Naive thymus-derived CD8-positive, alpha-beta T cell (primary cell): ENCODE measurements at regions not wholly inside any gene's neighbourhood (a gene's known extent, or its start where the extent isn't known, plus 50 kb on each side); places are given as distances from the start of the nearest gene placed in this dataset.
"Not testable (repeated sequence)": the region's sequence is repeated elsewhere in the genome, so short reads cannot be mapped to it uniquely, and the experiment has no call there.

ENCODE experiments used
- ATAC-seq, 2 donors: fragments of 150-1000 bp; cut with Tn5 transposase in 1 of 2; sonication (Bioruptor Pico), chemical (Tn5 transposase) in 1 of 2; 1 replicate in 1 of 2; 2 replicates in 1 of 2; pipeline ENCODE4 v1.10.0; 2021; ENCODE audit warnings: mild to moderate bottlenecking in 2 of 2, moderate library complexity in 2 of 2
- POLR2A ChIA-PET: fragments of 350-600 bp; sonication (Branson Sonifier 250); formaldehyde crosslinking; loops from one replicate; lab custom pipeline; 2021; ENCODE audit warnings: antibody characterized with exemption; lab: Charles Lee
- DNase-seq, 10 donors: peaks; one replicate each; pipeline versions ENCODE4 v3.0.0 to v3.0.0-alpha.2; 2020 to 2022
- H3K27ac Mint-ChIP-seq, 10 donors: one replicate each; pipeline ENCODE4 v1.8.0; 2020 to 2022; ENCODE audit warnings: mild to moderate bottlenecking in 10 of 10, mixed read lengths in 10 of 10, moderate library complexity in 4 of 10, inconsistent platforms in 1 of 10
- H3K27me3 Mint-ChIP-seq, 5 donors: one replicate each; pipeline ENCODE4 v1.8.0; 2021 to 2022; ENCODE audit warnings: mixed read lengths in 5 of 5
- H3K36me3 Mint-ChIP-seq, 3 donors: one replicate each; pipeline ENCODE4 v1.8.0; 2020 to 2022; ENCODE audit warnings: mixed read lengths in 3 of 3, mild to moderate bottlenecking in 2 of 3, inconsistent platforms in 1 of 3
- H3K4me1 Mint-ChIP-seq, 4 donors: one replicate each; pipeline ENCODE4 v1.8.0; 2021 to 2022; ENCODE audit warnings: mixed read lengths in 4 of 4
- H3K4me3 Mint-ChIP-seq, 10 donors: one replicate each; pipeline ENCODE4 v1.8.0; 2020 to 2022; ENCODE audit warnings: mild to moderate bottlenecking in 10 of 10, mixed read lengths in 10 of 10, moderate library complexity in 6 of 10, inconsistent platforms in 1 of 10
- H3K9me3 Mint-ChIP-seq, 9 donors: one replicate each; pipeline ENCODE4 v1.8.0; 2020 to 2022; ENCODE audit warnings: mixed read lengths in 9 of 9, mild to moderate bottlenecking in 3 of 9, inconsistent platforms in 1 of 9, moderate library complexity in 1 of 9

- H3K4me3 Mint-ChIP-seq, H3K27me3 Mint-ChIP-seq, ATAC-seq, H3K36me3 Mint-ChIP-seq, DNase-seq, H3K9me3 Mint-ChIP-seq, H3K27ac Mint-ChIP-seq, H3K4me1 Mint-ChIP-seq, POLR2A ChIA-PET: not testable (repeated sequence)
Measured at GRCh38 chr16:32039919-32040318, 166.3 kb downstream of the ZNF267 start.

GRCh38 chr16:32066016-32066651 is 187.0 kb upstream of the TP53TG3D start:
- H3K4me3 Mint-ChIP-seq, H3K9me3 Mint-ChIP-seq, H3K4me1 Mint-ChIP-seq, H3K36me3 Mint-ChIP-seq, H3K27ac Mint-ChIP-seq, H3K27me3 Mint-ChIP-seq, POLR2A ChIA-PET: not testable (repeated sequence)
- peak; percentile 3 to 71 (median 18) for DNase-seq
- peak; percentile 48 to 52 for ATAC-seq

GRCh38 chr16:32071586-32071985 is 181.5 kb upstream of the TP53TG3D start:
- H3K4me3 Mint-ChIP-seq, H3K27me3 Mint-ChIP-seq, DNase-seq, POLR2A ChIA-PET, H3K9me3 Mint-ChIP-seq, H3K4me1 Mint-ChIP-seq, H3K27ac Mint-ChIP-seq, H3K36me3 Mint-ChIP-seq: not testable (repeated sequence)
- ATAC-seq = peak in 1 of 2 donors; percentile 22

- H3K27ac Mint-ChIP-seq, H3K36me3 Mint-ChIP-seq, DNase-seq, H3K27me3 Mint-ChIP-seq, H3K9me3 Mint-ChIP-seq, H3K4me1 Mint-ChIP-seq, H3K4me3 Mint-ChIP-seq, ATAC-seq, POLR2A ChIA-PET: not testable (repeated sequence)
Measured at GRCh38 chr16:32083891-32084290, 169.2 kb upstream of the TP53TG3D start.

GRCh38 chr16:32084656-32085401 is 168.3 kb upstream of the TP53TG3D start:
- H3K4me1 Mint-ChIP-seq, H3K9me3 Mint-ChIP-seq, H3K27me3 Mint-ChIP-seq, POLR2A ChIA-PET, H3K36me3 Mint-ChIP-seq: not testable (repeated sequence)
- peak overlapping the region in 8 of 10 donors; percentile 26 to 83 (median 58) for H3K4me3 Mint-ChIP-seq
- peak overlapping the region in 1 of 10 donors; percentile 31 for H3K27ac Mint-ChIP-seq
- DNase-seq (peak in 8 of 10 donors; percentile 1 to 52 (median 12)), ATAC-seq (peak in 1 of 2 donors; percentile 18)

GRCh38 chr16:32085438-32086141 is 167.5 kb upstream of the TP53TG3D start:
- DNase-seq = peak in 8 of 10 donors; percentile 0 to 33 (median 19)
- POLR2A ChIA-PET, H3K36me3 Mint-ChIP-seq, H3K9me3 Mint-ChIP-seq, H3K27me3 Mint-ChIP-seq, H3K4me1 Mint-ChIP-seq: not testable (repeated sequence)
- Mint-ChIP-seq H3K27ac (peak overlapping the region in 1 of 10 donors; percentile 21), H3K4me3 (peak overlapping the region; percentile 33 to 83 (median 64))
- ATAC-seq = peak in 1 of 2 donors; percentile 22

GRCh38 chr16:32115562-32115961 is 137.5 kb upstream of the TP53TG3D start:
- POLR2A ChIA-PET = not testable (repeated sequence)

GRCh38 chr16:32116080-32116479 is 137.0 kb upstream of the TP53TG3D start:
- H3K27ac Mint-ChIP-seq = peak overlapping the region in 1 of 10 donors; percentile 49
- H3K4me1 Mint-ChIP-seq = peaks cover 0 to 1% (median 0%) of the 10 kb centered on the region in 4 donors
- H3K27me3 Mint-ChIP-seq = peaks cover 0 to 6% (median 4%) of the 10 kb centered on the region in 5 donors
- peaks cover 0 to 2% (median 0%) of the 10 kb centered on the region in 9 donors for H3K9me3 Mint-ChIP-seq
- ATAC-seq = no peak
- peak overlapping the region; percentile 44 to 91 (median 64) for H3K4me3 Mint-ChIP-seq
- POLR2A ChIA-PET = no interaction called here
- no peaks in the 10 kb centered on the region for H3K36me3 Mint-ChIP-seq
- DNase-seq = peak in 5 of 10 donors; percentile 5 to 16 (median 11)

More at GRCh38 chr16:32115562-32115961, 137.5 kb upstream of the TP53TG3D start:
- not testable (repeated sequence) for H3K27me3 Mint-ChIP-seq, H3K27ac Mint-ChIP-seq, H3K36me3 Mint-ChIP-seq, ATAC-seq, H3K9me3 Mint-ChIP-seq, H3K4me1 Mint-ChIP-seq
- peak overlapping the region in 7 of 10 donors; percentile 40 to 72 (median 63) for H3K4me3 Mint-ChIP-seq
- DNase-seq = peak in 2 of 10 donors; percentile 2 to 4

- H3K9me3 Mint-ChIP-seq, ATAC-seq, H3K4me1 Mint-ChIP-seq, POLR2A ChIA-PET, H3K36me3 Mint-ChIP-seq, H3K27ac Mint-ChIP-seq, H3K27me3 Mint-ChIP-seq: not testable (repeated sequence)
- H3K4me3 Mint-ChIP-seq = peak overlapping the region in 5 of 10 donors; percentile 72 to 91 (median 80)
- peak in 2 of 10 donors; percentile 1 to 3 for DNase-seq
Measured at GRCh38 chr16:32116533-32116932, 136.6 kb upstream of the TP53TG3D start.

- POLR2A ChIA-PET = not testable (repeated sequence)
Measured at GRCh38 chr16:32120372-32120771, 132.7 kb upstream of the TP53TG3D start.

GRCh38 chr16:32120779-32121178 is 132.3 kb upstream of the TP53TG3D start:
- H3K9me3 Mint-ChIP-seq, DNase-seq, H3K27me3 Mint-ChIP-seq, H3K4me1 Mint-ChIP-seq, H3K36me3 Mint-ChIP-seq, ATAC-seq, H3K4me3 Mint-ChIP-seq, POLR2A ChIA-PET, H3K27ac Mint-ChIP-seq: not testable (repeated sequence)

More at GRCh38 chr16:32120372-32120771, 132.7 kb upstream of the TP53TG3D start:
- H3K27me3 Mint-ChIP-seq, H3K9me3 Mint-ChIP-seq, ATAC-seq, H3K27ac Mint-ChIP-seq, H3K4me3 Mint-ChIP-seq, H3K4me1 Mint-ChIP-seq, H3K36me3 Mint-ChIP-seq, DNase-seq: not testable (repeated sequence)

- H3K36me3 Mint-ChIP-seq, H3K9me3 Mint-ChIP-seq, ATAC-seq, DNase-seq, H3K4me3 Mint-ChIP-seq, H3K4me1 Mint-ChIP-seq, POLR2A ChIA-PET, H3K27ac Mint-ChIP-seq: not testable (repeated sequence)
- peaks cover 0 to 12% (median 6%) of the 10 kb centered on the region in 5 donors for H3K27me3 Mint-ChIP-seq
Measured at GRCh38 chr16:32121273-32121900, 131.7 kb upstream of the TP53TG3D start.
